DND-41 (cell line): ENCODE measurements at regions not wholly inside any gene's neighbourhood (a gene's known extent, or its start where the extent isn't known, plus 50 kb on each side); places are given as distances from the start of the nearest gene placed in this dataset.

Experiments
- ATAC-seq: fragments of 200-7000 bp; cut with Tn5 transposase; 3 replicates; pipeline ENCODE4 v1.9.1; 2021; ENCODE audit warnings: low read depth; ENCODE audit not compliant: insufficient read depth
- DNase-seq: peaks from one replicate; pipeline ENCODE4 v3.0.0-alpha.2; 2020
- H2AFZ ChIP-seq: 2 replicates; pipeline ENCODE4 v1.6.0; 2012; ENCODE audit warnings: low read depth, low read length
- H3K27ac ChIP-seq: 2 replicates; pipeline ENCODE4 v1.5.1; 2012; ENCODE audit warnings: low read length, inconsistent platforms
- H3K27me3 ChIP-seq: fragments of 200-600 bp; sonication (generic); 2 replicates; pipeline ENCODE4 v1.6.0; 2012; ENCODE audit warnings: low read length, mild to moderate bottlenecking, inconsistent platforms; ENCODE audit not compliant: insufficient read depth, poor library complexity
- H3K36me3 ChIP-seq: 2 replicates; pipeline ENCODE4 v1.5.1; 2012; ENCODE audit warnings: low read length, inconsistent platforms; ENCODE audit not compliant: insufficient read depth
- H3K4me1 ChIP-seq: 2 replicates; pipeline ENCODE4 v1.5.1; 2012; ENCODE audit warnings: mild to moderate bottlenecking, low read length; ENCODE audit not compliant: insufficient read depth
- H3K4me2 ChIP-seq: 2 replicates; pipeline ENCODE4 v1.6.0; 2012; ENCODE audit warnings: mild to moderate bottlenecking, moderate library complexity, low read length, inconsistent platforms; ENCODE audit not compliant: insufficient read depth
- H3K4me3 ChIP-seq, 2 experiments: fragments of 200-600 bp in 1 of 2; shearing (Covaris generic) in 1 of 2; 2 replicates each; pipeline ENCODE4 v1.5.1; 2012 to 2016; ENCODE audit warnings: inconsistent platforms in 2 of 2, low read length in 2 of 2, mild to moderate bottlenecking in 2 of 2, low read depth in 1 of 2, moderate library complexity in 1 of 2
- H3K79me2 ChIP-seq: 2 replicates; pipeline ENCODE4 v1.6.0; 2012; ENCODE audit warnings: low read length, inconsistent platforms; ENCODE audit not compliant: insufficient read depth
- H3K9ac ChIP-seq: 2 replicates; pipeline ENCODE4 v1.6.0; 2012; ENCODE audit warnings: low read depth, mild to moderate bottlenecking, inconsistent platforms, low read length, moderate library complexity
- H3K9me3 ChIP-seq: 2 replicates; pipeline ENCODE4 v1.5.1; 2012; ENCODE audit warnings: low read length, moderate library complexity, mild to moderate bottlenecking, inconsistent platforms; ENCODE audit not compliant: insufficient read depth, severe bottlenecking
- H4K20me1 ChIP-seq: 2 replicates; pipeline ENCODE4 v1.6.0; 2012; ENCODE audit warnings: low read length; ENCODE audit not compliant: insufficient read depth
- EZH2 ChIP-seq: IDR thresholded peaks from 3 replicates; pipeline ENCODE4 v1.6.1; 2012; ENCODE audit warnings: borderline replicate concordance, low read depth, mild to moderate bottlenecking, moderate library complexity, low read length, inconsistent platforms; ENCODE audit not compliant: severe bottlenecking
- TF ChIP-seq, protein P1 (sequence below): IDR thresholded peaks from 2 replicates; pipeline ENCODE4 v1.5.1; 2012; ENCODE audit warnings: borderline replicate concordance, low read length, moderate library complexity, mild to moderate bottlenecking; ENCODE audit not compliant: poor library complexity, severe bottlenecking; ENCODE audit errors: extremely low read depth

DNA sequence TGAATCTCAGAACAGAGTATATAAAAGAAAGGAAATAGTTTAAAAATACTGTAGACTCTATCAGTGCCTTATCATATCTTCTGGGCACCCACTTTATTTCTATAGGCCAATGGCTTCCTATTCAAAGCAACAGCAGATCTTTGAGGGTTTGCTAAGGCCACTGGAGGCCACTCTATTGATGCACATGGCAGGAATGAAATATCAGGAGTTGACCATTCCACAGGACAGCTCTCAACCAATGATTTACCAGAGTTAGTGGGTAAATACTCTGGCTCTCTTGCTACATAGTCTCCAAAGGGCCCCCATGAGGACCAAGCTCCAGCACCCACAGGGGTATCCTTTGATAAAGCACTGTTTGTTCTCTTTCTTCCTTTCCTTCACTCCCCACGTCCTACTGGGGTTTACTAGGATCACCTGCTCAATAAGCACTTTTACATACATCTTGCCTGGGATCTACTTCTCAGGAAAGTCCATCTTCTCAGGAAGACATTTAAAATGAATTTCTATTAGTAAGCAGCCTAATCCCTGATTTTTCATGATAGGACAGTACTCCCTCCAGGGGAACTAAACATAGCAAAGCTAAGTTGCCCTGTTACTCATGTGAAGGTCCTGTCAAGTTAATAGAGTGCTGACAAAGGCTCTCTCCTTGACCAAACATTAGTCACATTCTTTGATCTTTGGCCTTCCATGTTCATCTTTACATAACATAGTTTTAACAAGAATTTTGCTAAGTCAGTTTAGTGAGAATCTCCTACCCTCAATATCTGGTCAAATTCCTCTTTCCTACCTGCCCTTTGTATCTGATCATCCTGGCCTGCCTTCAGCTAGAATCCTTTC is 459.7 kb downstream of the GRXCR1 start:
- Histone ChIP-seq H3K4me1 (no peaks in the 10 kb centered on the region), H3K9ac (no peak overlapping the region), H2AFZ (no peak overlapping the region), H3K36me3 (no peaks in the 10 kb centered on the region), H3K79me2 (no peaks in the 10 kb centered on the region), H3K4me3 (no peak overlapping the region), H3K9me3 (no peaks in the 10 kb centered on the region), H3K27ac (no peak overlapping the region), H4K20me1 (no peaks in the 10 kb centered on the region), H3K4me2 (no peak overlapping the region), H3K27me3 (no peaks in the 10 kb centered on the region)
- DNase-seq (no peak), ATAC-seq (no peak)
- TF ChIP-seq, protein P1, sequence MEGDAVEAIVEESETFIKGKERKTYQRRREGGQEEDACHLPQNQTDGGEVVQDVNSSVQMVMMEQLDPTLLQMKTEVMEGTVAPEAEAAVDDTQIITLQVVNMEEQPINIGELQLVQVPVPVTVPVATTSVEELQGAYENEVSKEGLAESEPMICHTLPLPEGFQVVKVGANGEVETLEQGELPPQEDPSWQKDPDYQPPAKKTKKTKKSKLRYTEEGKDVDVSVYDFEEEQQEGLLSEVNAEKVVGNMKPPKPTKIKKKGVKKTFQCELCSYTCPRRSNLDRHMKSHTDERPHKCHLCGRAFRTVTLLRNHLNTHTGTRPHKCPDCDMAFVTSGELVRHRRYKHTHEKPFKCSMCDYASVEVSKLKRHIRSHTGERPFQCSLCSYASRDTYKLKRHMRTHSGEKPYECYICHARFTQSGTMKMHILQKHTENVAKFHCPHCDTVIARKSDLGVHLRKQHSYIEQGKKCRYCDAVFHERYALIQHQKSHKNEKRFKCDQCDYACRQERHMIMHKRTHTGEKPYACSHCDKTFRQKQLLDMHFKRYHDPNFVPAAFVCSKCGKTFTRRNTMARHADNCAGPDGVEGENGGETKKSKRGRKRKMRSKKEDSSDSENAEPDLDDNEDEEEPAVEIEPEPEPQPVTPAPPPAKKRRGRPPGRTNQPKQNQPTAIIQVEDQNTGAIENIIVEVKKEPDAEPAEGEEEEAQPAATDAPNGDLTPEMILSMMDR = no peak
- TF ChIP-seq EZH2 = no peak

DNA sequence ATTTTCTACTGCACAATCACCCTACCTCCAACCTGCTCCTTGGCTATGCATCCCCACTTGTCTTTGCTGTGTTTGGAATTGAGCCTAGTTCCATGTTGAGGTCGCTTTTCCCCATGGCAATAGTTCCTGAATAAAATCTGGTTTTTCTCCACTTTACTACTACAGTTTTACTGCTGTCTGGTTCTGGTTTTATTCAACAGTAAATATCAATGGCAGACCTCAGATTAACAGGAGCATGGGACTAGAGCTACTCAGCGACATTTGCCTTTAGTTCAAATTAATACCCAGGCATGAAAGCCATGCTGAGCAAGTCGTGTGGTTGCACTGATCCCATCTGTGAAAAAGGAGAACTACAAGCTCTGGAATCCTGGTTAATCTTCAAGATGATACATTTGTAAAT is 460.3 kb downstream of the GRXCR1 start:
- Histone ChIP-seq H3K27me3 (no peaks in the 10 kb centered on the region), H4K20me1 (no peaks in the 10 kb centered on the region), H3K4me2 (no peak overlapping the region), H3K79me2 (no peaks in the 10 kb centered on the region), H3K4me3 (no peak overlapping the region), H2AFZ (no peak overlapping the region), H3K4me1 (no peaks in the 10 kb centered on the region), H3K9me3 (no peaks in the 10 kb centered on the region), H3K27ac (no peak overlapping the region), H3K9ac (no peak overlapping the region), H3K36me3 (no peaks in the 10 kb centered on the region)
- TF ChIP-seq, protein P1 = no peak
- TF ChIP-seq EZH2 = no peak
- ATAC-seq (no peak), DNase-seq (no peak)

DNA sequence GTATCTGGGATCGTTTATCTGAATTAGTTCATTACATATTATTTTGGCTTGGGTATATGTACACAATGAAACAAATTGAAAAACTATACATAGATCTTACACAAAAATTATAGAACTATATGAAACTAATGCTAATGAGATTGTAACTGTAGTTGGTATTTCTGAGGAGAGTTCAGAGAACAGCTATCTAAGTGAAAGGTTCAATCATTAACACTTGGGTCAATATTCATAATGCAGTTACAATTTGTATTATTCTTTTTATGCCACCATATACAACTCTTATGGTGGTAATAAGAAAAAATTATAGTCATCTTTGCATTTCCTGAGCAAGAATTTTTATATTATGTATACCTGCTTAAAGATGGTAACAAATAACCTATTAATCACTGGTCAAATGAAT is 461.0 kb downstream of the GRXCR1 start:
- H2AFZ ChIP-seq = no peak overlapping the region
- no peaks in the 10 kb centered on the region for H3K4me1 ChIP-seq
- H3K36me3 ChIP-seq = no peaks in the 10 kb centered on the region
- no peaks in the 10 kb centered on the region for H3K9me3 ChIP-seq
- ATAC-seq (no peak), DNase-seq (no peak)
- no peak overlapping the region for H3K9ac ChIP-seq
- no peaks in the 10 kb centered on the region for H3K79me2 ChIP-seq
- H3K4me3 ChIP-seq = no peak overlapping the region
- H3K27ac ChIP-seq = no peak overlapping the region
- no peak overlapping the region for H3K4me2 ChIP-seq
- H4K20me1 ChIP-seq = no peaks in the 10 kb centered on the region
- no peaks in the 10 kb centered on the region for H3K27me3 ChIP-seq
- TF ChIP-seq EZH2 = no peak
- TF ChIP-seq, protein P1 = no peak

DNA sequence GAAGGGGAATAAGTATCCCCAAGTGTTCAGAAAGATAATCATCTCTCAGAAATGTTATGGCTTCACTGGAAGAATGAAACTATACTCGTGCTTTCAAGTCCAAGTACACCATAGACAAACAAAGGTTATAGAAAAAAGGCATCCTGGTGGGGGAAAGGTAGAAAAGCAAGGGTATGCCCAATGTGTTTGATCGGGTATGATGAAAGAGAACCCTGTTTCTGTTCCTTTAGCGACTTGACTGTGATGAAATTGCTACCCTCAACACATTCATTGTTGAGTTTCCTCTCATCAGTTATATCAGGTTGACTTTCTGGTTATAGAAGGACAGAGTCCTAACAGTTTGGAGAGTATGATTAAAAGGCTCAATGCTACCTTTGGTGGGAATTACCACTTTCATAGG is 464.3 kb downstream of the GRXCR1 start:
- ATAC-seq (no peak), DNase-seq (no peak)
- no peak overlapping the region for H3K27ac ChIP-seq
- TF ChIP-seq EZH2 = no peak
- TF ChIP-seq, protein P1 = no peak
- no peaks in the 10 kb centered on the region for H3K27me3 ChIP-seq
- H3K4me2 ChIP-seq = no peak overlapping the region
- H3K4me3 ChIP-seq = no peak overlapping the region
- no peaks in the 10 kb centered on the region for H3K4me1 ChIP-seq
- H2AFZ ChIP-seq = no peak overlapping the region
- H3K9ac ChIP-seq = no peak overlapping the region
- H3K79me2 ChIP-seq = no peaks in the 10 kb centered on the region
- no peaks in the 10 kb centered on the region for H4K20me1 ChIP-seq
- H3K36me3 ChIP-seq = no peaks in the 10 kb centered on the region
- no peaks in the 10 kb centered on the region for H3K9me3 ChIP-seq
